ENCODE measurements at regions not wholly inside any gene's neighbourhood (a gene's known extent, or its start where the extent isn't known, plus 50 kb on each side); places are given as distances from the start of the nearest gene placed in this dataset.

DNA sequence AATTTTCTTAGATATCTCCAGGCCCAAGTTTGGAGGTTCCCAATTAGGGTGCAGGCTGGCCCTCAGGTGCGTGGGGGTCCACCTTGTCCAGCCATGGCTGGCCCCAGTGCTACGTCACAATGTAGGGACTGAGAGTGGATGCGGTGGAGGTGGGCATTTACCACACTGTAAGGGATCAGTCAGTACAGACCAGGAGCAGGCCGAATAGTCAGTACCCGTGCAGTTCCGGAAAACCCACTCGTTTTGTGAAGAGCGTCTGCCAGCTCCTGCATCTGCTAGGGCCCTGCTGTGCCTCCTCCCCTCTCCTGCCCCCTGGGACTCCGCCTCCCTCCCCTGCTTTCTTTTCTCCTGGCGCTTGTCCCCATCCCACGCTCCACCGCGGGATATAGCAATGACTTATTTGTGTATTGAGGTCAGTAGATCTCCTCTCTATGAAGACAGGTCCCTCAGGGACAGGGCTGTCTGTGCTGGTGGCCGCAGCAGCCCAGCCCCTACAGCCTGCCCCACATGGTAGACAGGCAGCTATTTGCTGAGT, 50.4 kb upstream of the SEPTIN5 start:
- DNase-seq (ENCODE audit: low read depth, low spot score), result no peak
- Histone ChIP-seq H3K4me3 (ENCODE audit: low read length) (no peak overlapping the region), H3K9me3 (ENCODE audit: control insufficient read depth, insufficient read depth, low read length) (no peaks in the 10 kb centered on the region), H3K27me3 (ENCODE audit: control insufficient read depth, insufficient read depth, low read length) (no peaks in the 10 kb centered on the region), H3K4me1 (ENCODE audit: control insufficient read depth, insufficient read depth, low read length) (peaks cover 2% of the 10 kb centered on the region; the same call in 1 of the 2 replicates), H3K36me3 (ENCODE audit: control insufficient read depth, insufficient read depth, low read length) (no peaks in the 10 kb centered on the region), H3K27ac (ENCODE audit: low read length) (no peak overlapping the region)
- no CpG with 5 or more reads among the region's 14 CpGs for WGBS (ENCODE audit: insufficient coverage, insufficient read length)

GRCh38 chr22:19664406-19664805, 49.9 kb upstream of the SEPTIN5 start:
- H3K36me3 ChIP-seq (ENCODE audit: control insufficient read depth, insufficient read depth, low read length), result no peaks in the 10 kb centered on the region
- H3K4me3 ChIP-seq (ENCODE audit: low read length), result no peak overlapping the region
- DNase-seq (ENCODE audit: low read depth, low spot score), result no peak
- H3K27me3 ChIP-seq (ENCODE audit: control insufficient read depth, insufficient read depth, low read length), result no peaks in the 10 kb centered on the region
- no CpG with 5 or more reads among the region's 2 CpGs for WGBS (ENCODE audit: insufficient coverage, insufficient read length)
- H3K9me3 ChIP-seq (ENCODE audit: control insufficient read depth, insufficient read depth, low read length), result no peaks in the 10 kb centered on the region
- peaks cover 2% of the 10 kb centered on the region; the same call in 1 of the 2 replicates for H3K4me1 ChIP-seq (ENCODE audit: control insufficient read depth, insufficient read depth, low read length)
- no peak overlapping the region for H3K27ac ChIP-seq (ENCODE audit: low read length)
